ENCODE measurements at regions not wholly inside any gene's neighbourhood (a gene's known extent, or its start where the extent isn't known, plus 50 kb on each side); places are given as distances from the start of the nearest gene placed in this dataset.

DNA sequence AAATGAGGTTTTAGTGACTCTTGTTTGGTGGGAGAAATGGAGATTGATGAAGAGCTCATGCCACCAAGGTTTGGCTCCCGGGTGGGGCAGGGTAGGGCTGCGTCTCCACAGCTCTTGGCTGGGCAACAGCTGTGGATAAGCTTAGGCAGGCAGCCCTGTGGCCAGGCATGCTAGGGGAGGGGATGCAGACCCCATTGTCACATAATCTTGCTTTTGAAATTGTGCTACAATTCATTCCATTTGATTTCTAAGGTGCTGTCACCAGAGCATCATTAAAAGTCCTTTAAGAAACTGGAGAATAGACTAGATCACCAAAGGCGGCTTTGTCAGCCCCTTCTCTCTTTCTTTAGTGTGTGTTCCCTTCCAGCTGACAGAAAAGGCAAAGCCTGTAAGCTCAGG is 574.2 kb upstream of the JAG1 start:
- no peak for TF ChIP-seq GATA2 (IDR thresholded peaks at IDR 0.05; ENCODE audit: low read depth, low read length)
- TF ChIP-seq GATA3 (IDR thresholded peaks at IDR 0.05; ENCODE audit: low read depth, low read length) = no peak

GRCh38 chr20:11248687-11249638 is 575.2 kb upstream of the JAG1 start:
- TF ChIP-seq GATA2 (IDR thresholded peaks at IDR 0.05; ENCODE audit: low read depth, low read length) = no peak
- no peak for TF ChIP-seq GATA3 (IDR thresholded peaks at IDR 0.05; ENCODE audit: low read depth, low read length)

DNA sequence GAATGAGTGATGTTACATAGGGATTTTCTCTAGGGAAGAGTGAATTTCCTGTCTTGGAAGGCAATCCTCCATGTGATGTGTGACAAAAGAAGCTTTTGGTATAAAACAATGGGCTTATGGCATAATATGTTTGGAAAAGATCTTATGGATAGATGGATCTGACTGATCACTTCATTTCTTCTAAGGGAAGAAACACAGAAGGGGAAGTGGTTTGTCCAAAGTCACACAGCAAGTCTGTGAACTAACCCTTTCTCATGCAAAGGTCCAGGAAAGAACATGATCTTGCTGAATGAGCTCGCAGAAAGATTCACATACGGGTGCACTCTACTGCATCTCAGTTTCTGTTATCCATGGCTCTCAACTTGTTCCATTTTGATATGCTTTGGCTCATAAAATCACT is 575.9 kb upstream of the JAG1 start:
- no peak for TF ChIP-seq GATA2 (IDR thresholded peaks at IDR 0.05; ENCODE audit: low read depth, low read length)
- no peak for TF ChIP-seq GATA3 (IDR thresholded peaks at IDR 0.05; ENCODE audit: low read depth, low read length)

GRCh38 chr20:11252447-11252846 is 578.6 kb upstream of the JAG1 start:
- TF ChIP-seq GATA3 (IDR thresholded peaks at IDR 0.05; ENCODE audit: low read depth, low read length) (no peak), GATA2 (IDR thresholded peaks at IDR 0.05; ENCODE audit: low read depth, low read length) (no peak)

DNA sequence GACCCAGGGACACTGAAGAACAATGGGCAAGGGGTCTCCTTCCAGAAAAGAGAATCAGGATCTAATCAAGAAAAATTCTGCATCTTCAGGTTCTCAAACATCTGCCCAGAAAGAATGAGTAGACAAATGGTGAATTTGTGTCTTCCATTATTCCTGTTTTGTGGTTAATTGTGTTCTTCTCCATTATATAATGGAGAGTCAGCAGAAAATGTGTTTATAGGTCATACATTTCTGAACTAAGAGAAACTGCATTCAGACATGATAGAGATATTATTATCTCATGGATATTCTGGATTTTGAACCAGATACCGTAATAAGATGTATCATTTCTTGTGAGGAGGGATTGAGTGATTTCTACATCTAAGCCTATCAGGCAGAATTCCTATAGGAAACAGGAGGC is 581.7 kb upstream of the JAG1 start:
- TF ChIP-seq GATA2 (IDR thresholded peaks at IDR 0.05; ENCODE audit: low read depth, low read length) (no peak), GATA3 (IDR thresholded peaks at IDR 0.05; ENCODE audit: low read depth, low read length) (no peak)

DNA sequence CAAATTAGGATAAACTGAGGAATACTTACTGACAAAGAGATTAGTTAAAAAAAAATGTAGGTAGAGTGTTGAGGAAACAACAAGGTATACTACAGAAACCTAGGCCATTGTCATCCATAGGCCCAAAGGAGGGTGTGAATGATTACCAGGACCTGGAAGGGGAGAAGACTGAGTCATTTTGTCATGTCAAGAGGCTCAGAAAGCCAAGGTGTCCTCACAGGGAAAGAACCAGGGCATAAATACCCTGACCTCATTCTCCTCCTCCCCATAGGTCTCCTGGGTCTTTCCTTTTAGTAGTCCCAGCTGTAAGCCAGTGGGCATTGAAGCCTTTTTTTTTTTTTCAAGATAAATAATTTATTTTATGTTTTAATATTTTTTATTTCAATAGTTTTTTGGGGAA is 582.1 kb upstream of the JAG1 start:
- TF ChIP-seq GATA3 (IDR thresholded peaks at IDR 0.05; ENCODE audit: low read depth, low read length) = no peak
- TF ChIP-seq GATA2 (IDR thresholded peaks at IDR 0.05; ENCODE audit: low read depth, low read length) = no peak

GRCh38 chr20:11260611-11261010 is 586.8 kb upstream of the JAG1 start:
- no peak for TF ChIP-seq GATA3 (IDR thresholded peaks at IDR 0.05; ENCODE audit: low read depth, low read length)
- TF ChIP-seq GATA2 (IDR thresholded peaks at IDR 0.05; ENCODE audit: low read depth, low read length) = no peak

- no peak for TF ChIP-seq GATA3 (IDR thresholded peaks at IDR 0.05; ENCODE audit: low read depth, low read length)
- no peak for TF ChIP-seq GATA2 (IDR thresholded peaks at IDR 0.05; ENCODE audit: low read depth, low read length)
Measured at GRCh38 chr20:11261533-11262000, 587.8 kb upstream of the JAG1 start.

- no peak for TF ChIP-seq GATA2 (IDR thresholded peaks at IDR 0.05; ENCODE audit: low read depth, low read length)
- no peak for TF ChIP-seq GATA3 (IDR thresholded peaks at IDR 0.05; ENCODE audit: low read depth, low read length)
Measured at GRCh38 chr20:11266571-11266970, 592.8 kb upstream of the JAG1 start.

GRCh38 chr20:11267131-11267761 is 593.4 kb upstream of the JAG1 start:
- no peak for TF ChIP-seq GATA2 (IDR thresholded peaks at IDR 0.05; ENCODE audit: low read depth, low read length)

DNA sequence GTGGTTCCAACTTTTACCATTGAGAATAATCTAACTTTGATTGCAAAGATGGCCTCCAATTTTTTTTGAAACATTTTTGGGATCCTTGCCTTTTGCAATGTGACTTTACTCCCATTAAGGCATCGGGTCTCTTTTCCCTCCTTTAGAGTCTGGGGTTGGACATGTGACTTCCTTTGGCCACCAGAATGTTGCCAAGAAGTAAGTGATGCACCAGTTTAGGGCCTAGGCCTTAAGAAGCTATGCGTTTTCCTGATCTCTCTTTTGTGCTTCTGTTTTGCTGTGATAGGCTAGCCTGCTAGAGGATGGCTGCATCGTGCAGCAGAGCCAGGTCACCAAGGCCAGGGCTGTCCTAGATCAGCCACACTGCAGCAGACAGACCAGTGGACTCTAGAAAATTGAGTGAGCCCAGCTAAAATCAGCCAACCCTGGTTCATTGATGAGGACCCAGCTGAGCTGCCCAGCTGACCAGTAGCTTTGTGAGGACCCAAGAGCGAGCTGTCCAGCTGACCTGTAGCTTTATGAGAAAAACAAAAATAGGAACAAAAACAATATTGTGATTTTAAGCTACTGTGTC is 594.0 kb upstream of the JAG1 start:
- TF ChIP-seq GATA2 (IDR thresholded peaks at IDR 0.05; ENCODE audit: low read depth, low read length) (no peak), GATA3 (IDR thresholded peaks at IDR 0.05; ENCODE audit: low read depth, low read length) (no peak)

- TF ChIP-seq GATA2 (IDR thresholded peaks at IDR 0.05; ENCODE audit: low read depth, low read length) = no peak
- TF ChIP-seq GATA3 (IDR thresholded peaks at IDR 0.05; ENCODE audit: low read depth, low read length) = no peak
Measured at GRCh38 chr20:11270566-11270965, 596.8 kb upstream of the JAG1 start.

DNA sequence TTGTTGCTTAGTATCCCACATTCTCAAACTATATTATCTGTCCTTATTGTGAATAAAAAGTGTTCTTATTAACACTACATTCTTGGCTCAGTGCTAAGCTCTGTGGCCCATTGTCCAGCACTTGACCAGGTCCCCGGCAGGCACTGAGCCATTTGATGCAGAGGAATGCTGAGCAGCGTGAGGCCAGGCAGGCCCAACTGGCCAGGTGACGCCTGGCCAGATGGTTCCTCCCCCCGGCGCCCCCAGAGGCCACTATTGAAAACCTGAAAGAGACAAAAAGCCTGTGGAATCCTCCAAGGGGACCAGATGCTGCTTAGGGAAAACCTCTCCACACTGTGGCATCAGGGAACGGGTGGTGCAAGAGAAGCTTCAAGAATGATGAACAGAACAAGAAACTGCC is 597.5 kb upstream of the JAG1 start:
- TF ChIP-seq GATA2 (IDR thresholded peaks at IDR 0.05; ENCODE audit: low read depth, low read length) = no peak
- no peak for TF ChIP-seq GATA3 (IDR thresholded peaks at IDR 0.05; ENCODE audit: low read depth, low read length)

DNA sequence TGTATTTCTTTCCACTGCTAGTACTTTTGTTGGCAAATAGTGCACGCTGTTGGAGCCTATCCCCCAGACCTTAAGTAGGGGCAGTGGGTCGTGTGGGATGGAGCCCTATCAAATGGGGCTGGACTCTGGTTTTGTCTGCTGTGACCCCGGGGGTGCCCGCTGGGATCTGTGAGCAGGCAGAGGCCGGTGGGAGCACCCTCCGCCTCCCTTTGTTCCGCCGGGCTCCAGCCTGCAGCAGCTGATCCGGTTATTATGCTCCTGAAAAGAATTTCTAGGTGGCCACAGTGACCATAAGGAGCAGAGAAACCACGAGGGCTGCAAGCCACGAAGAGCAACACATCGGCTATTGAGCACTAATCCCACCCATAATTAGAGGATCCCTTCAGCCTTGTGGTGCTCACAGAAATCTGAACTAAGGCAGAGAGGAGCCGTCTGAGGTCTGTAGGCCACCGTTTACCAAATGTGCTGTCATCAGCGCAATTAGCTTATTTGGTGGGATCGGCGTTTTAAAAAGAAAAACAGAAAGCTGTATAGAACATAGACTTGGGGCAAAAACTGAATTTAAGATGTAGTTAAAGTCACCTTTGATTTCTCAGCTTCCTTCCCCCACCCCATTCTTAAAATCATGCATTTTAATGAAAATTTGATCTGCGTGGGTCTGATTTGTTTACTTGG is 598.3 kb upstream of the JAG1 start:
- no peak for TF ChIP-seq GATA3 (IDR thresholded peaks at IDR 0.05; ENCODE audit: low read depth, low read length)
- TF ChIP-seq GATA2 (IDR thresholded peaks at IDR 0.05; ENCODE audit: low read depth, low read length) = no peak

Data from SH-SY5Y (cell line).